GOT3 (cell line): ENCODE measurements at regions not wholly inside any gene's neighbourhood (a gene's known extent, or its start where the extent isn't known, plus 50 kb on each side); places are given as distances from the start of the nearest gene placed in this dataset.
"Not testable (repeated sequence)": the region's sequence is repeated elsewhere in the genome, so short reads cannot be mapped to it uniquely, and the experiment has no call there.

Source experiments
- DNase-seq: peaks from one replicate; lab custom pipeline; 2025; ENCODE audit warnings: mixed read lengths; lab: John Stamatoyannopoulos, UW

- no peak for DNase-seq
These were observed 169.6 kb downstream of the EVX1 start for GRCh38 chr7:27412164-27412563.

GRCh38 chr7:27418541-27418940 lies 175.9 kb downstream of the EVX1 start:
- no peak for DNase-seq

- no peak for DNase-seq
These were observed 177.1 kb downstream of the EVX1 start for GRCh38 chr7:27419581-27420177.

- DNase-seq, result no peak
These were observed 178.1 kb downstream of the EVX1 start for GRCh38 chr7:27420702-27421101.

- DNase-seq, result no peak
These were observed 180.7 kb downstream of the EVX1 start for GRCh38 chr7:27423290-27423689.

GRCh38 chr7:27423821-27424220 lies 181.2 kb downstream of the EVX1 start:
- DNase-seq, result no peak

- no peak for DNase-seq
These were observed 181.6 kb downstream of the EVX1 start for GRCh38 chr7:27424231-27424630.

GRCh38 chr7:27424749-27425148 lies 182.1 kb downstream of the EVX1 start:
- DNase-seq, result no peak

- no peak for DNase-seq
These were observed 184.8 kb downstream of the EVX1 start for GRCh38 chr7:27427416-27427815.

GRCh38 chr7:27430105-27430504 lies 187.5 kb downstream of the EVX1 start:
- DNase-seq, result no peak

GRCh38 chr7:27431465-27431864 lies 188.9 kb downstream of the EVX1 start:
- DNase-seq, result no peak

- DNase-seq, result no peak
These were observed 191.0 kb downstream of the EVX1 start for GRCh38 chr7:27433581-27433980.

GRCh38 chr7:27434756-27435400 lies 192.3 kb downstream of the EVX1 start:
- no peak for DNase-seq

- no peak for DNase-seq
These were observed 192.9 kb downstream of the EVX1 start for GRCh38 chr7:27435461-27435860.

- no peak for DNase-seq
These were observed 196.4 kb downstream of the EVX1 start for GRCh38 chr7:27438881-27439589.

GRCh38 chr7:27442455-27442854 lies 199.9 kb downstream of the EVX1 start:
- DNase-seq, result no peak

- not testable (repeated sequence) for DNase-seq
These were observed 206.4 kb downstream of the EVX1 start for GRCh38 chr7:27449046-27449445.

- DNase-seq, result no peak
These were observed 208.8 kb downstream of the HIBADH start for GRCh38 chr7:27453702-27454405.

GRCh38 chr7:27457120-27457519 lies 205.6 kb downstream of the HIBADH start:
- DNase-seq, result not testable (repeated sequence)

- DNase-seq, result not testable (repeated sequence)
These were observed 204.8 kb downstream of the HIBADH start for GRCh38 chr7:27457603-27458565.

GRCh38 chr7:27459021-27459730 lies 203.5 kb downstream of the HIBADH start:
- no peak for DNase-seq
